Left ventricle myocardium inferior (tissue), 1 donor: ENCODE measurements at regions not wholly inside any gene's neighbourhood (a gene's known extent, or its start where the extent isn't known, plus 50 kb on each side); places are given as distances from the start of the nearest gene placed in this dataset.

ENCODE experiments used
- DNase-seq: peaks from one replicate; pipeline ENCODE4 v3.0.0-alpha.2; 2020
- H3K27ac ChIP-seq: fragments of 200-600 bp; replicated peaks from 2 replicates; pipeline ENCODE4 v1.8.0; 2021
- H3K27me3 ChIP-seq: fragments of 200-600 bp; 2 replicates; pipeline ENCODE4 v1.8.0; 2021; ENCODE audit warnings: low read depth
- H3K36me3 ChIP-seq: fragments of 200-600 bp; 2 replicates; pipeline ENCODE4 v1.8.0; 2021
- H3K4me1 ChIP-seq: fragments of 200-600 bp; 2 replicates; pipeline ENCODE4 v1.8.0; 2021
- H3K4me3 ChIP-seq: fragments of 200-600 bp; 2 replicates; pipeline ENCODE4 v1.8.0; 2021; ENCODE audit warnings: mild to moderate bottlenecking, moderate library complexity
- H3K9me3 ChIP-seq: fragments of 200-600 bp; replicated peaks from 2 replicates; pipeline ENCODE4 v1.8.0; 2021
- CTCF ChIP-seq: fragments of 200-600 bp; IDR thresholded peaks from 2 replicates; pipeline ENCODE4 v1.8.0; 2021; ENCODE audit warnings: antibody characterized with exemption, mild to moderate bottlenecking, borderline replicate concordance
- intact Hi-C: fragments of 100-400 bp; cut with micrococcal nuclease; formaldehyde crosslinking; loops from one replicate; pipeline ENCODE4 v1.11.0; 2022
- donor health status: DM: no; HTN: yes; CAD: no; lungs with severe emphysema.

- Histone ChIP-seq H3K9me3 (peaks cover 13% of the 10 kb centered on the region), H3K27me3 (no peaks in the 10 kb centered on the region), H3K4me3 (no peak overlapping the region), H3K4me1 (no peaks in the 10 kb centered on the region), H3K36me3 (no peaks in the 10 kb centered on the region), H3K27ac (no peak overlapping the region)
- no peak for TF ChIP-seq CTCF
- no peak for DNase-seq
- intact Hi-C loops = no loop called here
Measured at GRCh38 chr4:86448871-86449270, 89.0 kb upstream of the MAPK10 start.

GRCh38 chr4:86449746-86450588, 90.1 kb upstream of the MAPK10 start:
- Histone ChIP-seq H3K27me3 (no peaks in the 10 kb centered on the region), H3K36me3 (no peaks in the 10 kb centered on the region), H3K27ac (no peak overlapping the region), H3K4me3 (no peak overlapping the region), H3K9me3 (peaks cover 3% of the 10 kb centered on the region), H3K4me1 (no peaks in the 10 kb centered on the region)
- no peak for TF ChIP-seq CTCF
- intact Hi-C loops = no loop called here
- DNase-seq = no peak

GRCh38 chr4:86450861-86451260, 91.0 kb upstream of the MAPK10 start:
- TF ChIP-seq CTCF = no peak
- no peaks in the 10 kb centered on the region for H3K4me1 ChIP-seq
- DNase-seq = no peak
- H3K9me3 ChIP-seq = no peaks in the 10 kb centered on the region
- no peaks in the 10 kb centered on the region for H3K36me3 ChIP-seq
- H3K27ac ChIP-seq = no peak overlapping the region
- intact Hi-C loops = no loop called here
- H3K27me3 ChIP-seq = no peaks in the 10 kb centered on the region
- no peak overlapping the region for H3K4me3 ChIP-seq

GRCh38 chr4:86451560-86452330, 91.9 kb upstream of the MAPK10 start:
- intact Hi-C loops = no loop called here
- DNase-seq = no peak
- peak overlapping the region; percentile 61 for H3K27ac ChIP-seq

More at GRCh38 chr4:86451560-86452330, 91.9 kb upstream of the MAPK10 start:
- Histone ChIP-seq H3K9me3 (no peaks in the 10 kb centered on the region), H3K4me1 (no peaks in the 10 kb centered on the region), H3K27me3 (no peaks in the 10 kb centered on the region), H3K36me3 (no peaks in the 10 kb centered on the region), H3K4me3 (peak overlapping the region; percentile 58)
- no peak for TF ChIP-seq CTCF
